Fibroblast of lung (primary cell): ENCODE measurements at regions not wholly inside any gene's neighbourhood (a gene's known extent, or its start where the extent isn't known, plus 50 kb on each side); places are given as distances from the start of the nearest gene placed in this dataset.
A peak's percentile ranks its signal among the peaks of the same experiment; 100 is the strongest.

Experiments
- DNase-seq, 2 donors: peaks; one replicate each; pipeline versions ENCODE4 v3.0.0 to v3.0.0-alpha.2; 2010; ENCODE audit warnings: low read depth in 2 of 2
- H2AFZ ChIP-seq: 2 replicates; pipeline ENCODE4 v1.5.1; 2012; ENCODE audit warnings: low read length, control low read depth, inconsistent platforms
- H3K27ac ChIP-seq: 2 replicates; pipeline ENCODE4 v1.5.1; 2011; ENCODE audit warnings: low read length, control low read depth; ENCODE audit not compliant: insufficient read depth
- H3K27me3 ChIP-seq: 2 replicates; pipeline ENCODE4 v1.5.1; 2011; ENCODE audit warnings: mild to moderate bottlenecking, low read length; ENCODE audit not compliant: control insufficient read depth, insufficient read depth
- H3K36me3 ChIP-seq: 2 replicates; pipeline ENCODE4 v1.5.1; 2011; ENCODE audit warnings: low read length; ENCODE audit not compliant: control insufficient read depth, insufficient read depth
- H3K4me1 ChIP-seq: 2 replicates; pipeline ENCODE4 v1.5.1; 2011; ENCODE audit warnings: low read length; ENCODE audit not compliant: control insufficient read depth, insufficient read depth; ENCODE audit errors: extremely low read depth
- H3K4me2 ChIP-seq: 2 replicates; pipeline ENCODE4 v1.5.1; 2011; ENCODE audit warnings: low read length, control low read depth; ENCODE audit not compliant: insufficient read depth; ENCODE audit errors: extremely low read depth
- H3K4me3 ChIP-seq, 4 experiments: fragments of 200-600 bp in 1 of 4; sonication (generic) in 1 of 4; replicated peaks in 1 of 4; 2 replicates each; pipeline ENCODE4 v1.5.1; 2011 to 2016; ENCODE audit warnings: low read length in 4 of 4, low read depth in 3 of 4, mild to moderate bottlenecking in 3 of 4, control low read depth in 2 of 4, inconsistent platforms in 1 of 4, mixed read lengths in 1 of 4; ENCODE audit not compliant: insufficient read depth in 1 of 4; ENCODE audit errors: control extremely low read depth in 1 of 4
- H3K79me2 ChIP-seq: 2 replicates; pipeline ENCODE4 v1.5.1; 2012; ENCODE audit warnings: mild to moderate bottlenecking, low read length, inconsistent platforms; ENCODE audit not compliant: control insufficient read depth, insufficient read depth
- H3K9ac ChIP-seq: 2 replicates; pipeline ENCODE4 v1.5.1; 2011; ENCODE audit warnings: mild to moderate bottlenecking, low read length, control low read depth; ENCODE audit not compliant: insufficient read depth
- H3K9me3 ChIP-seq: 2 replicates; pipeline ENCODE4 v1.5.1; 2012; ENCODE audit warnings: low read depth, low read length; ENCODE audit not compliant: control insufficient read depth, insufficient read depth
- H4K20me1 ChIP-seq: 2 replicates; pipeline ENCODE4 v1.5.1; 2011; ENCODE audit warnings: low read length; ENCODE audit not compliant: control insufficient read depth, insufficient read depth; ENCODE audit errors: extremely low read depth
- EZH2 ChIP-seq: IDR thresholded peaks from 2 replicates; pipeline ENCODE4 v1.5.1; 2012; ENCODE audit warnings: low read length, control low read depth, mild to moderate bottlenecking; ENCODE audit errors: missing control alignments
- TF ChIP-seq, protein P1 (sequence below), 2 donors: IDR thresholded peaks in 1 of 2; conservative IDR thresholded peaks in 1 of 2; 1 replicate in 1 of 2; 2 replicates in 1 of 2; pipeline ENCODE4 v1.5.1; 2011 to 2012; ENCODE audit warnings: low read length in 2 of 2, control low read depth in 1 of 2, inconsistent platforms in 1 of 2, low read depth in 1 of 2, mild to moderate bottlenecking in 1 of 2

DNA sequence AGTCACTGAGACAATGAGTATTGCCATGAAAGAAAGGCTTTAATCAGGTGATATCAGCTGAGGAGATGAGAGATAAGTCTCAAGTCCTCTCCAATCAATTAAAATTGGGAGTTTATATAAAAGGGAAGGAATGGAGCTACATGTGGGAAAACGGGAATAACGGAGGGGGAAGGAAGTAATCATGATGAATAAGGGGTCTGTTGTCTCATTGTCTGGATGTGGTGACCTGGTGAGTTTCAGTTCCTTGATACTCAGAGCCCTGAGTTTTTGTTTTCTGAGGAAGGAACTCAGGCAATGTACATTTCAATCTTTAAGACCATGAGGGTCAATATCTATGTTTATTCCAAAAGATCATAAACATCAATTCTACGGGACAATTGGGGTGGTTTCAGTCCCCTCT lies 198.8 kb downstream of the KITLG start:
- H2AFZ ChIP-seq = no peak overlapping the region
- no peak overlapping the region for H3K4me2 ChIP-seq
- no peak overlapping the region for H3K27ac ChIP-seq
- no peaks in the 10 kb centered on the region for H3K27me3 ChIP-seq
- no peak overlapping the region for H3K9ac ChIP-seq
- no peaks in the 10 kb centered on the region for H3K9me3 ChIP-seq
- no peaks in the 10 kb centered on the region for H3K4me1 ChIP-seq
- H3K4me3 ChIP-seq = no peak overlapping the region
- H4K20me1 ChIP-seq = no peaks in the 10 kb centered on the region
- TF ChIP-seq, protein P1, sequence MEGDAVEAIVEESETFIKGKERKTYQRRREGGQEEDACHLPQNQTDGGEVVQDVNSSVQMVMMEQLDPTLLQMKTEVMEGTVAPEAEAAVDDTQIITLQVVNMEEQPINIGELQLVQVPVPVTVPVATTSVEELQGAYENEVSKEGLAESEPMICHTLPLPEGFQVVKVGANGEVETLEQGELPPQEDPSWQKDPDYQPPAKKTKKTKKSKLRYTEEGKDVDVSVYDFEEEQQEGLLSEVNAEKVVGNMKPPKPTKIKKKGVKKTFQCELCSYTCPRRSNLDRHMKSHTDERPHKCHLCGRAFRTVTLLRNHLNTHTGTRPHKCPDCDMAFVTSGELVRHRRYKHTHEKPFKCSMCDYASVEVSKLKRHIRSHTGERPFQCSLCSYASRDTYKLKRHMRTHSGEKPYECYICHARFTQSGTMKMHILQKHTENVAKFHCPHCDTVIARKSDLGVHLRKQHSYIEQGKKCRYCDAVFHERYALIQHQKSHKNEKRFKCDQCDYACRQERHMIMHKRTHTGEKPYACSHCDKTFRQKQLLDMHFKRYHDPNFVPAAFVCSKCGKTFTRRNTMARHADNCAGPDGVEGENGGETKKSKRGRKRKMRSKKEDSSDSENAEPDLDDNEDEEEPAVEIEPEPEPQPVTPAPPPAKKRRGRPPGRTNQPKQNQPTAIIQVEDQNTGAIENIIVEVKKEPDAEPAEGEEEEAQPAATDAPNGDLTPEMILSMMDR (conservative IDR thresholded peaks at IDR 0.05 in 1 of 2, IDR thresholded peaks at IDR 0.05 in 1 of 2; ENCODE audit: low read depth in 1 of 2, low read length in 2 of 2) = no peak
- TF ChIP-seq EZH2 = no peak
- H3K36me3 ChIP-seq = no peaks in the 10 kb centered on the region
- H3K79me2 ChIP-seq = no peaks in the 10 kb centered on the region
- DNase-seq = no peak

DNA sequence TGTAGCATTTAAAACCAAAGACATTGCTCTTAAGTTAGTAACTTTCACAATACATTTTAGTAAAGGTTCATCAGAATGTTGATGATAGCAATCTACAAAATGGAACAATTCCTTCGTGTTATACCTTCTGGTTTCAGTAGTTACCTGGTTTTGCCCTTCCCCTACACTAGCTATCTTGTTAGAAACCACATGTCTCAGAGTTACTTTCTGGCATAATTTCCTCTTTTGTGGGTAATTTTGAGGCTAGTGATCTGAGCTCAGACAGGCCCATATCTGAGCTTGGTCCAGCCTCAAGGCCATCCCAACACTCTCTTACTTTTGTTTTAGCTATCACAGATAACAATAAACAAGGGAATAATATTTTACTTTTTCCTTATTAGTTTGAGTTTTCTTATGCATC lies 196.9 kb downstream of the KITLG start:
- Histone ChIP-seq H3K4me3 (no peak overlapping the region), H3K4me1 (no peaks in the 10 kb centered on the region), H3K36me3 (no peaks in the 10 kb centered on the region), H3K9me3 (no peaks in the 10 kb centered on the region), H3K27me3 (no peaks in the 10 kb centered on the region), H3K27ac (no peak overlapping the region), H2AFZ (no peak overlapping the region), H4K20me1 (no peaks in the 10 kb centered on the region), H3K79me2 (no peaks in the 10 kb centered on the region), H3K4me2 (no peak overlapping the region), H3K9ac (no peak overlapping the region)
- DNase-seq = no peak
- TF ChIP-seq, protein P1 (conservative IDR thresholded peaks at IDR 0.05 in 1 of 2, IDR thresholded peaks at IDR 0.05 in 1 of 2; ENCODE audit: low read depth in 1 of 2, low read length in 2 of 2) = no peak
- no peak for TF ChIP-seq EZH2

DNA sequence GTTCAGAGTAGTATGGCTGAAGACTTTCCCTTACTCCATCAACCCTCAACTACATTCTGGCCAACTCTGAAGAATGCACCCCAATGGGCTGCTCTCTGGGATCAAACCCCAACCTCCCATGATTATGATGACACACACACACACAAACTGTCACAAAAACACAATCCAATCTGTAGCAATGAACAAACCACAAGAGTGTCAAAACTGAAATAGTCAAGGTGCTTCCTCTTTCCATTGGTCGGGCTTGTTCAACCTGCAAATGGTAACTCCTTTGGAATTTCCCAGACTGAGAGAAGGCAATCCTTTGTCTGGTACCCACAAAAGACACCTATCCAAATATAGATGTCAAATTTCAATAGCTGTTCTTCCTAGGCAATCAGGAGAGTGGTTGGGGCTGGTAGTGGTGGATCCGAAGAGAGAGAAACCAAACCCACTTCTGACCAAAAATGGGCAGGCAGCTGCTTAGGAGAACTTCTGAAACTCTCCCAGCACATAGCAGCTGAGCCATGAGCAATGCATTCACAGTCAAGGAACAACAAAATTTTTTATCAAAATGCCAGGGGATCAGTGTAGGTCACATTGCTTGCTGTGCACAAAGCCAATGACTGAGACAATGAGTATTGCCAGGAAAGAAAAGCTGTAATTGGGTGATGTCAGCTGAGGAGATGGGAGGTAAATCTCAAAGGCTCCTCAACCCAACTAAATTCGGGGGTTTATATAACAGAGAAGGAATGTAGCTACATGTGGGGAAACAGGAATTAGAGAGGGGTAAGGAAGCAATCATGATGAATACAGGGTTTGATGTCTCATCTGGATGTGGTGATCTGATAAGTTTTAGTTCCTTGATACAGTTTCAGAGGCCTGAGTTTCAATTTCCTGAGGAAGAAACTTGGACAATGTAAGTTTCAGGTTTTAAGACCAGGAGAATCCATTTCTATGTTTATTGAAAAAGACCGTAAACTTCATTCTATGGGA lies 191.4 kb downstream of the KITLG start:
- peaks cover 4% of the 10 kb centered on the region for H3K4me1 ChIP-seq
- H2AFZ ChIP-seq = no peak overlapping the region
- no peak overlapping the region for H3K4me3 ChIP-seq
- H3K9me3 ChIP-seq = no peaks in the 10 kb centered on the region
- peak in 1 of 2 donors; percentile 62 for DNase-seq
- H3K27ac ChIP-seq = no peak overlapping the region
- no peaks in the 10 kb centered on the region for H4K20me1 ChIP-seq
- H3K4me2 ChIP-seq = no peak overlapping the region
- no peak overlapping the region for H3K9ac ChIP-seq
- TF ChIP-seq EZH2 = no peak
- peaks cover 6% of the 10 kb centered on the region for H3K79me2 ChIP-seq
- H3K36me3 ChIP-seq = no peaks in the 10 kb centered on the region
- H3K27me3 ChIP-seq = no peaks in the 10 kb centered on the region
